HCT116 (cell line): ENCODE measurements at regions not wholly inside any gene's neighbourhood (a gene's known extent, or its start where the extent isn't known, plus 50 kb on each side); places are given as distances from the start of the nearest gene placed in this dataset.

Source experiments
- ATAC-seq: fragments of 200-7000 bp; cut with Tn5 transposase; 2 replicates; pipeline ENCODE4 v1.9.1; 2020; ENCODE audit warnings: mild to moderate bottlenecking, moderate library complexity
- BruUV-seq: library from RNA; stranded (reverse); fragments of 400-500 nt; replicated peaks from 2 replicates; lab custom pipeline; 2021; lab: Mats Ljungman, UMichigan
- CTCF ChIA-PET: fragments of 300-600 bp; sonication (Branson Sonifier 250); formaldehyde crosslinking; loops from one replicate; lab custom pipeline; 2021; ENCODE audit warnings: antibody characterized with exemption; lab: Charles Lee
- POLR2A ChIA-PET: fragments of 300-600, 350-600 bp; sonication (Branson Sonifier 250); formaldehyde crosslinking; loops from one replicate; lab custom pipeline; 2021; ENCODE audit warnings: antibody characterized with exemption; lab: Charles Lee
- RAD21 ChIA-PET, 2 experiments: fragments of 300-600 bp; sonication (Branson Sonifier 250); formaldehyde crosslinking; loops; one replicate each; lab custom pipeline; 2023; ENCODE audit warnings: low total read pairs in 2 of 2; ENCODE audit not compliant: uncharacterized antibody in 2 of 2, unreplicated experiment in 2 of 2, low non-redundant PET in 1 of 2; lab: Charles Lee
- DNase-seq: peaks from one replicate; pipeline ENCODE4 v3.0.0-alpha.2; 2010; ENCODE audit warnings: low read depth, low spot score
- H2AFZ ChIP-seq: fragments of 200-600 bp; shearing (Covaris generic), sonication (generic); 2 replicates; pipeline ENCODE4 v1.6.1; 2017; ENCODE audit warnings: low read depth, mixed run types, mixed read lengths, antibody characterized with exemption, low read length; ENCODE audit not compliant: poor library complexity, severe bottlenecking
- H3K27ac ChIP-seq: 2 replicates; pipeline ENCODE4 v1.5.1; 2012; ENCODE audit warnings: low read depth, low read length
- H3K27me3 ChIP-seq: fragments of 200-600 bp; sonication (generic); 2 replicates; pipeline ENCODE4 v1.6.1; 2016; ENCODE audit warnings: mixed run types, low read length, mixed read lengths; ENCODE audit not compliant: insufficient read depth
- H3K36me3 ChIP-seq, 2 experiments: fragments of 200-500 bp in 1 of 2; fragments of 200-600 bp in 1 of 2; sonication (Bioruptor generic) in 1 of 2; sonication (generic) in 1 of 2; 2 replicates each; pipeline versions ENCODE4 v1.5.1 to v1.6.1; 2014 to 2016; ENCODE audit warnings: low read length in 2 of 2, inconsistent platforms in 1 of 2, mixed read lengths in 1 of 2, mixed run types in 1 of 2; ENCODE audit not compliant: insufficient read depth in 2 of 2, control insufficient read depth in 1 of 2
- H3K4me1 ChIP-seq, 2 experiments: fragments of 200-600 bp in 1 of 2; sonication (generic) in 1 of 2; 2 replicates each; pipeline versions ENCODE4 v1.5.1 to v1.6.1; 2012 to 2017; ENCODE audit warnings: low read length in 2 of 2, inconsistent platforms in 1 of 2, mild to moderate bottlenecking in 1 of 2, mixed read lengths in 1 of 2, mixed run types in 1 of 2, moderate library complexity in 1 of 2; ENCODE audit not compliant: insufficient read depth in 2 of 2, control insufficient read depth in 1 of 2
- H3K4me2 ChIP-seq: fragments of 200-600 bp; sonication (generic); 2 replicates; pipeline ENCODE4 v1.6.1; 2017; ENCODE audit warnings: mixed run types, low read length, mixed read lengths
- H3K4me3 ChIP-seq, 2 experiments: fragments of 200-600 bp in 1 of 2; sonication (generic) in 1 of 2; replicated peaks in 1 of 2; 2 replicates each; pipeline ENCODE4 v1.5.1; 2011 to 2016; ENCODE audit warnings: low read length in 2 of 2, control low read depth in 1 of 2, low read depth in 1 of 2, mild to moderate bottlenecking in 1 of 2, mixed read lengths in 1 of 2, mixed run types in 1 of 2
- H3K79me2 ChIP-seq: fragments of 200-600 bp; sonication (generic); 2 replicates; pipeline ENCODE4 v1.6.1; 2017; ENCODE audit warnings: mild to moderate bottlenecking, mixed run types, low read length, moderate library complexity, mixed read lengths; ENCODE audit not compliant: insufficient read depth
- H3K9ac ChIP-seq: fragments of 200-600 bp; sonication (generic); 2 replicates; pipeline ENCODE4 v1.6.1; 2016; ENCODE audit warnings: low read length, mixed read lengths
- H3K9me2 ChIP-seq: fragments of 200-600 bp; sonication (generic), shearing (Covaris generic); 2 replicates; pipeline ENCODE4 v1.6.1; 2017; ENCODE audit warnings: mixed run types, mild to moderate bottlenecking, moderate library complexity; ENCODE audit not compliant: insufficient read depth
- H3K9me3 ChIP-seq, 2 experiments: fragments of 200-500 bp in 1 of 2; fragments of 200-600 bp in 1 of 2; sonication (Bioruptor generic) in 1 of 2; sonication (generic) in 1 of 2; 2 replicates each; pipeline ENCODE4 v1.6.1; 2014 to 2017; ENCODE audit warnings: low read length in 2 of 2, mixed read lengths in 2 of 2, inconsistent platforms in 1 of 2, low read depth in 1 of 2, mild to moderate bottlenecking in 1 of 2, mixed run types in 1 of 2, moderate library complexity in 1 of 2; ENCODE audit not compliant: control insufficient read depth in 1 of 2, insufficient read depth in 1 of 2
- H4K20me1 ChIP-seq: fragments of 200-600 bp; sonication (generic), shearing (Covaris generic); 2 replicates; pipeline ENCODE4 v1.6.1; 2017; ENCODE audit warnings: mixed run types, mild to moderate bottlenecking, moderate library complexity; ENCODE audit not compliant: insufficient read depth
- ATF3 ChIP-seq: IDR thresholded peaks from 2 replicates; pipeline ENCODE4 v1.6.1; 2012
- CBX3 ChIP-seq: IDR thresholded peaks from 2 replicates; pipeline ENCODE4 v1.6.1; 2012; ENCODE audit warnings: low read depth
- CEBPB ChIP-seq: IDR thresholded peaks from 2 replicates; pipeline ENCODE4 v1.6.1; 2012; ENCODE audit warnings: low read depth
- CTCF ChIP-seq, 3 experiments: fragments of 200-600 bp in 1 of 3; sonication (generic) in 1 of 3; IDR thresholded peaks in 2 of 3; conservative IDR thresholded peaks in 1 of 3; 2 replicates each; pipeline ENCODE4 v1.5.1; 2012 to 2017; ENCODE audit warnings: low read depth in 2 of 3, low read length in 2 of 3, antibody characterized with exemption in 1 of 3, borderline replicate concordance in 1 of 3, control low read depth in 1 of 3, mild to moderate bottlenecking in 1 of 3, mixed read lengths in 1 of 3, mixed run types in 1 of 3, moderate library complexity in 1 of 3; ENCODE audit not compliant: insufficient read depth in 1 of 3
- EGR1 ChIP-seq: IDR thresholded peaks from 2 replicates; pipeline ENCODE4 v1.6.1; 2012; ENCODE audit warnings: low read depth
- ELF1 ChIP-seq: IDR thresholded peaks from 2 replicates; pipeline ENCODE4 v1.6.1; 2012; ENCODE audit warnings: low read depth, borderline replicate concordance
- EZH2 ChIP-seq: fragments of 200-600 bp; sonication (generic); IDR thresholded peaks from 2 replicates; pipeline ENCODE4 v1.6.1; 2017; ENCODE audit warnings: antibody characterized with exemption, mixed run types
- JUND ChIP-seq: IDR thresholded peaks from 2 replicates; pipeline ENCODE4 v1.6.1; 2012
- MAX ChIP-seq: IDR thresholded peaks from 2 replicates; pipeline ENCODE4 v1.6.1; 2012
- POLR2AphosphoS5 ChIP-seq: IDR thresholded peaks from 2 replicates; pipeline ENCODE4 v1.6.1; 2011; ENCODE audit warnings: mild to moderate bottlenecking, low read depth, low read length, moderate library complexity
- REST ChIP-seq: IDR thresholded peaks from 2 replicates; pipeline ENCODE4 v1.6.1; 2012; ENCODE audit warnings: low read depth
- SP1 ChIP-seq: IDR thresholded peaks from 2 replicates; pipeline ENCODE4 v1.6.1; 2012; ENCODE audit warnings: low read depth
- SRF ChIP-seq: IDR thresholded peaks from 2 replicates; pipeline ENCODE4 v1.6.1; 2012; ENCODE audit warnings: low read depth
- ZFX ChIP-seq: fragments of 450-650 bp; IDR thresholded peaks from 2 replicates; pipeline ENCODE4 v1.6.1; 2017
- ZNF274 ChIP-seq: fragments of 200-500 bp; sonication (Bioruptor generic); IDR thresholded peaks from 2 replicates; pipeline ENCODE4 v1.6.1; 2014; ENCODE audit warnings: mild to moderate bottlenecking, low read depth, low read length, inconsistent platforms
- intact Hi-C: fragments of 100-400 bp; cut with micrococcal nuclease; formaldehyde crosslinking; loops from 2 replicates; pipeline ENCODE4 v1.10.0; 2022

- Histone ChIP-seq H3K36me3 (no peaks in the 10 kb centered on the region), H3K4me2 (no peak overlapping the region), H2AFZ (no peak overlapping the region), H3K27me3 (no peaks in the 10 kb centered on the region)
- no peak for ATAC-seq
- BruUV-seq = no TSS peak
- intact Hi-C loops = no loop called here
- TF ChIP-seq CTCF (IDR thresholded peaks at IDR 0.05 in 2 of 3, conservative IDR thresholded peaks at IDR 0.05 in 1 of 3; ENCODE audit: borderline replicate concordance in 1 of 3, insufficient read depth in 1 of 3, low read depth in 2 of 3, low read length in 2 of 3) (no peak), POLR2AphosphoS5 (no peak), ZFX (no peak), JUND (no peak), SRF (no peak), SP1 (no peak), EZH2 (no peak), ATF3 (no peak), CEBPB (no peak), REST (no peak), ELF1 (no peak), CBX3 (no peak), ZNF274 (no peak), MAX (no peak), EGR1 (no peak)
- TF ChIP-seq, all 23 proteins: peak for 0
- Histone ChIP-seq H3K4me3 (no peak overlapping the region), H3K9ac (no peak overlapping the region), H3K27ac (no peak overlapping the region), H3K79me2 (no peaks in the 10 kb centered on the region), H3K9me3 (no peaks in the 10 kb centered on the region), H4K20me1 (no peaks in the 10 kb centered on the region), H3K9me2 (no peaks in the 10 kb centered on the region), H3K4me1 (no peaks in the 10 kb centered on the region)
- ChIA-PET RAD21 (no interaction called here), POLR2A (no interaction called here), CTCF (no interaction called here)
- DNase-seq = no peak
Measured at GRCh38 chrX:64580605-64581004, 185.4 kb upstream of the MTMR8 start.
